Sigmoid colon (tissue), 6 donors: ENCODE measurements at regions not wholly inside any gene's neighbourhood (a gene's known extent, or its start where the extent isn't known, plus 50 kb on each side); places are given as distances from the start of the nearest gene placed in this dataset.

Source experiments
- DNase-seq: peaks from one replicate; pipeline ENCODE4 v3.0.0-alpha.2; 2019
- H3K27ac ChIP-seq, 4 donors: fragments of 200-600 bp; sonication (generic); one replicate each; pipeline ENCODE4 v1.5.1; 2016 to 2019; ENCODE audit warnings: mild to moderate bottlenecking in 1 of 4
- H3K27me3 ChIP-seq, 3 donors: fragments of 200-600 bp; sonication (generic); one replicate each; pipeline ENCODE4 v1.5.1; 2019; ENCODE audit warnings: mild to moderate bottlenecking in 1 of 3
- H3K36me3 ChIP-seq, 4 donors: fragments of 200-600 bp; sonication (generic); one replicate each; pipeline ENCODE4 v1.5.1; 2016 to 2019
- H3K4me1 ChIP-seq, 4 donors: fragments of 200-600 bp; sonication (generic); one replicate each; pipeline ENCODE4 v1.5.1; 2017 to 2019
- H3K4me3 ChIP-seq, 4 donors: fragments of 200-600 bp; sonication (generic); one replicate each; pipeline ENCODE4 v1.5.1; 2017 to 2019; ENCODE audit warnings: mild to moderate bottlenecking in 2 of 4, moderate library complexity in 1 of 4
- H3K9me3 ChIP-seq, 4 donors: fragments of 200-600 bp in 3 of 4; sonication (generic) in 3 of 4; one replicate each; pipeline versions ENCODE4 v1.5.1 to v1.6.1; 2013 to 2019
- CTCF ChIP-seq, 4 experiments: fragments of 450-650 bp in 3 of 4; fragments of 200-600 bp in 1 of 4; IDR thresholded peaks; one replicate each; pipeline ENCODE4 v1.5.1; 2016 to 2019; ENCODE audit warnings: antibody characterized with exemption in 4 of 4, mild to moderate bottlenecking in 3 of 4, moderate library complexity in 2 of 4
- EP300 ChIP-seq, 4 donors: sonication (generic); formaldehyde crosslinking; IDR thresholded peaks; one replicate each; pipeline ENCODE4 v1.6.1; 2017; ENCODE audit warnings: antibody characterized with exemption in 4 of 4
- POLR2A ChIP-seq, 2 donors: fragments of 450-650 bp; IDR thresholded peaks; one replicate each; pipeline ENCODE4 v1.6.1; 2016; ENCODE audit warnings: antibody characterized with exemption in 2 of 2, mild to moderate bottlenecking in 2 of 2, moderate library complexity in 2 of 2
- POLR2AphosphoS5 ChIP-seq, 4 donors: sonication (generic); formaldehyde crosslinking; IDR thresholded peaks; one replicate each; pipeline ENCODE4 v1.6.1; 2017; ENCODE audit warnings: antibody characterized with exemption in 4 of 4
- WGBS, 2 donors: extraction: QIAGEN DNeasy Blood & Tissue Kit; methylation state at CpG; one replicate each; pipeline ENCODE4 v1.1.7; 2013; 5-methylcytosine and 5-hydroxymethylcytosine counted together
- intact Hi-C: fragments of 100-400 bp; cut with DNase I; formaldehyde crosslinking; loops from one replicate; pipeline ENCODE4 v1.15.1; 2023
- donor health status: healthy with polysubstance abuse.
- donor health status: healthy.

GRCh38 chr2:35378791-35379190 is 976.8 kb upstream of the CRIM1 start:
- H3K27me3 ChIP-seq: no peaks in the 10 kb centered on the region
- intact Hi-C loops: no loop called here
- no peak for DNase-seq
- TF ChIP-seq POLR2AphosphoS5 (IDR thresholded peaks at IDR 0.05) (no peak), EP300 (IDR thresholded peaks at IDR 0.05) (no peak), POLR2A (IDR thresholded peaks at IDR 0.05) (no peak), CTCF (IDR thresholded peaks at IDR 0.05) (no peak)
- H3K9me3 ChIP-seq: no peaks in the 10 kb centered on the region
- WGBS, 2 donors: 53 to 59% methylated on average over 1 of the region's 1 CpG
- H3K27ac ChIP-seq: no peak overlapping the region
- H3K4me1 ChIP-seq: no peaks in the 10 kb centered on the region
- H3K4me3 ChIP-seq: no peak overlapping the region
- H3K36me3 ChIP-seq: no peaks in the 10 kb centered on the region

- Histone ChIP-seq H3K36me3 (no peaks in the 10 kb centered on the region), H3K4me1 (no peaks in the 10 kb centered on the region), H3K27me3 (no peaks in the 10 kb centered on the region), H3K9me3 (no peaks in the 10 kb centered on the region), H3K27ac (no peak overlapping the region), H3K4me3 (no peak overlapping the region)
- WGBS, 2 donors: 94 to 96% methylated on average over 4 of the region's 4 CpGs
- TF ChIP-seq CTCF (IDR thresholded peaks at IDR 0.05) (no peak), POLR2AphosphoS5 (IDR thresholded peaks at IDR 0.05) (no peak), EP300 (IDR thresholded peaks at IDR 0.05) (no peak), POLR2A (IDR thresholded peaks at IDR 0.05) (no peak)
- DNase-seq: no peak
- intact Hi-C loops: no loop called here
Observed at GRCh38 chr2:35374845-35375244, 980.7 kb upstream of the CRIM1 start.

GRCh38 chr2:35365859-35366258 is 989.7 kb upstream of the CRIM1 start:
- Histone ChIP-seq H3K4me1 (no peaks in the 10 kb centered on the region), H3K27me3 (no peaks in the 10 kb centered on the region), H3K27ac (no peak overlapping the region), H3K9me3 (no peaks in the 10 kb centered on the region), H3K4me3 (no peak overlapping the region), H3K36me3 (no peaks in the 10 kb centered on the region)
- TF ChIP-seq POLR2A (IDR thresholded peaks at IDR 0.05) (no peak), EP300 (IDR thresholded peaks at IDR 0.05) (no peak), CTCF (IDR thresholded peaks at IDR 0.05) (no peak), POLR2AphosphoS5 (IDR thresholded peaks at IDR 0.05) (no peak)
- intact Hi-C loops: no loop called here
- whole genome bisulfite sequencing, 2 donors: 56 to 60% methylated on average over 2 of the region's 2 CpGs
- no peak for DNase-seq

- H3K27me3 ChIP-seq: no peaks in the 10 kb centered on the region
- no peak for DNase-seq
- no peak overlapping the region for H3K27ac ChIP-seq
- H3K36me3 ChIP-seq: no peaks in the 10 kb centered on the region
- no peak for TF ChIP-seq EP300 (IDR thresholded peaks at IDR 0.05)
- no peak for TF ChIP-seq POLR2AphosphoS5 (IDR thresholded peaks at IDR 0.05)
- TF ChIP-seq POLR2A (IDR thresholded peaks at IDR 0.05): no peak
- no peak for TF ChIP-seq CTCF (IDR thresholded peaks at IDR 0.05)
- H3K4me3 ChIP-seq: no peak overlapping the region
- H3K9me3 ChIP-seq: no peaks in the 10 kb centered on the region
- no peaks in the 10 kb centered on the region for H3K4me1 ChIP-seq
- intact Hi-C loops: no loop called here
- WGBS, 2 donors: 57 to 77% methylated on average over 4 of the region's 4 CpGs
Observed at GRCh38 chr2:35356332-35356731, 999.2 kb upstream of the CRIM1 start.

- WGBS, 2 donors: 89 to 93% methylated on average over 6 of the region's 6 CpGs
- H3K9me3 ChIP-seq: no peaks in the 10 kb centered on the region
- no peak for TF ChIP-seq EP300 (IDR thresholded peaks at IDR 0.05)
- TF ChIP-seq POLR2AphosphoS5 (IDR thresholded peaks at IDR 0.05): no peak
- no peak for TF ChIP-seq CTCF (IDR thresholded peaks at IDR 0.05)
- no peak for DNase-seq
- no peaks in the 10 kb centered on the region for H3K27me3 ChIP-seq
- no peaks in the 10 kb centered on the region for H3K36me3 ChIP-seq
- no peak overlapping the region for H3K4me3 ChIP-seq
- H3K4me1 ChIP-seq: no peaks in the 10 kb centered on the region
- intact Hi-C loops: no loop called here
- no peak overlapping the region for H3K27ac ChIP-seq
Observed at GRCh38 chr2:35355056-35355455, 1000.5 kb upstream of the CRIM1 start.
